ENCODE measurements at regions not wholly inside any gene's neighbourhood (a gene's known extent, or its start where the extent isn't known, plus 50 kb on each side); places are given as distances from the start of the nearest gene placed in this dataset.
A peak's percentile ranks its signal among the peaks of the same experiment; 100 is the strongest.

GRCh38 chr18:76750269-76750668, 72.1 kb upstream of the ZNF236 start:
- H3K4me1 Mint-ChIP-seq, result no peaks in the 10 kb centered on the region
- ChIA-PET CTCF (no interaction called here), POLR2A (no interaction called here)
- H3K4me3 Mint-ChIP-seq, result no peak overlapping the region
- H3K27ac Mint-ChIP-seq, result no peak overlapping the region
- peaks cover 26% of the 10 kb centered on the region for H3K9me3 Mint-ChIP-seq
- peaks cover 9% of the 10 kb centered on the region for H3K36me3 Mint-ChIP-seq (ENCODE audit: low read depth)
- peaks cover 18% of the 10 kb centered on the region for H3K27me3 Mint-ChIP-seq
- DNase-seq, result no peak

DNA sequence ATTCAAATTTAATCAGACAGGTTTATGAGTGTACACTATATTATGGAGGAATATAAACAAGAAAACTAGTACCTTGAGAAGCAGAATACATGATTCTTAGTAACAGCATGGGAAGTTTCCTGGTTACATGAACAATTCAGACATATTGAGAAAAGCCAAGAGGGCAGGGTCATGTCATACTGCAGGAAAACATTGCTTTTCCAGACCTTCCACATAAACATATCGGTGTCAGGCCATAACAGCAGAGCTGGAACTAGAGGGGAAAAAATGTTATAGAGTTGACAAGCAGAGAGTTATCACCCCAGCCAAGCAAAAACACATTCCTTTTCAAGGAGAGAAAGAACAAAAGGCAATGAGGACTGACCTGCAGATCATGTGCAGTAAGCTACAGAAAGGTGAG, 74.7 kb upstream of the ZNF236 start:
- POLR2A ChIA-PET, result no interaction called here

GRCh38 chr18:76741346-76741745, 81.0 kb upstream of the ZNF236 start:
- CTCF ChIA-PET, result interaction anchor here (0.6 to 0.8 kb wide), 2 partner anchors 10 to 636 kb away, joined by 4 read pairs; no protein-coding TSS in a partner anchor
- no peak overlapping the region for H3K4me3 Mint-ChIP-seq
- no peak for DNase-seq
- H3K27me3 Mint-ChIP-seq, result peaks cover 27% of the 10 kb centered on the region
- POLR2A ChIA-PET, result no interaction called here
- peaks cover 15% of the 10 kb centered on the region for H3K4me1 Mint-ChIP-seq
- H3K36me3 Mint-ChIP-seq (ENCODE audit: low read depth), result no peaks in the 10 kb centered on the region
- peaks cover 6% of the 10 kb centered on the region for H3K9me3 Mint-ChIP-seq
- H3K27ac Mint-ChIP-seq, result no peak overlapping the region

More for the DNA sequence above, 74.7 kb upstream of the ZNF236 start:
- H3K27ac Mint-ChIP-seq, result no peak overlapping the region
- peaks cover 26% of the 10 kb centered on the region for H3K9me3 Mint-ChIP-seq
- CTCF ChIA-PET, result no interaction called here
- H3K4me3 Mint-ChIP-seq, result no peak overlapping the region
- H3K4me1 Mint-ChIP-seq, result no peaks in the 10 kb centered on the region
- peaks cover 9% of the 10 kb centered on the region for H3K36me3 Mint-ChIP-seq (ENCODE audit: low read depth)
- no peak for DNase-seq
- peaks cover 20% of the 10 kb centered on the region for H3K27me3 Mint-ChIP-seq

DNA sequence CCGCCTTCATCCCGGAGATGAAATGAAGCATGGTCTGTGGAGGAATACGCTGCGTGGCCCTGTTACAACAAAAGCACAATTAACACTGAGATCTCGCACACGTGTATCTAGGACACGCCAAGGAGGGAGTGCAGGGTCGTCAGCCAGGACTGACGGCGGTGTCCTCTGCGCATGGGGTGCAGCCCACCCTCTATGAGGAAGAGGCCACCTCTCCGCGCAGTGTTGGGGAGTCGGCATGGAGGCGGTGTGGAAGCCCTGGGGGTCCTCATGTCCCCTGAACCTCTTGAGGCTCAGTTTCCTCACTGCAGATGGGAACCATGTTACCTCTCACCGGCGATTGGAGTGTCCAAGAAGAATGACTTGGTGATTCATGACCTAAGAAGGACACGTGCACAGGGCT, 86.0 kb upstream of the ZNF236 start:
- peaks cover 18% of the 10 kb centered on the region for H3K27me3 Mint-ChIP-seq
- H3K36me3 Mint-ChIP-seq (ENCODE audit: low read depth), result peaks cover 2% of the 10 kb centered on the region
- DNase-seq, result no peak
- CTCF ChIA-PET, result no interaction called here
- peaks cover 6% of the 10 kb centered on the region for H3K9me3 Mint-ChIP-seq
- H3K4me1 Mint-ChIP-seq, result peaks cover 15% of the 10 kb centered on the region
- no peak overlapping the region for H3K27ac Mint-ChIP-seq
- POLR2A ChIA-PET, result no interaction called here
- H3K4me3 Mint-ChIP-seq, result no peak overlapping the region

- Mint-ChIP-seq H3K9me3 (peaks cover 13% of the 10 kb centered on the region), H3K4me3 (no peak overlapping the region), H3K36me3 (ENCODE audit: low read depth) (peaks cover 7% of the 10 kb centered on the region), H3K27ac (no peak overlapping the region), H3K27me3 (peaks cover 29% of the 10 kb centered on the region), H3K4me1 (peaks cover 9% of the 10 kb centered on the region)
- no peak for DNase-seq
- ChIA-PET POLR2A (no interaction called here), CTCF (interaction anchor here (0.7 to 1.1 kb wide), 2 partner anchors 21 to 482 kb away, joined by 3 to 4 read pairs; no protein-coding TSS in a partner anchor)
These were observed 91.5 kb upstream of the ZNF236 start for GRCh38 chr18:76730901-76731300.

DNA sequence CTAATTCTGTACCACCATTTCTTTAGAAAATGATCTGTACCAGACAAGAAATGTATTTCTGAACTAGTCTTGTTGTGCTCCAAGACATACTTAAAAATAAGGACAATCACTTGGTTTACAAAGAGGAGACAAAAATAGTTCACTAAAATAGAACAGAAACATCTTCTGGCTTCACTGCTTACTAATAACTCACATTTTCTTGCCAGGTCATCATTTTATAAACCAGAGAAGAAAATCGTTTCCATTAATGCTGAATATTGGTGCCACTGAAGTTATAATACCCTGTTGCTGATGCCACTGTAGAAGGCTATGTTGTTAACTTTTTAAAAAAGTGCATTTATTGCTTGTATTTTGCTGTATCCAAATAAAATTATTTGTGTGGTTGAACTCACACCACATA, 94.8 kb upstream of the ZNF236 start:
- Mint-ChIP-seq H3K27me3 (peaks cover 35% of the 10 kb centered on the region), H3K4me3 (no peak overlapping the region)
- CTCF ChIA-PET, result no interaction called here

DNA sequence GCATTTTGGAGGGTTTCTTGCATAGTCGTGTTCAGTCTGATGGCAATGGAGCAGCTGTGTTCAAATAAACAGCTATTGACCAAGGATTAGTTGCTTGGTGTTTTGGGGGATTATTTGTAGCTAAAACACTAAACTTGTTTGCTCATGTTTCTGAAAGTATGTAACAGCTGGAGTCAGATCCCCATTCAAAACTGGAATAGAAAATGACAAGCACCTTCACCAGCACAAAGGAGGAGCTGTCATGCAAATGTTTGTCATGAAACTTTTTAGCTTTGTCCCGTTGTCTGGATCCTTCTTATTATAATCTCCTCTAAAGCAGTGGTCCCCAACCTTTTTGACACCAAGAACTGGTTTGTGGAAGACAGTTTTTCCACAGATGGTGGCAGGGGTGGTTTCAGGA, 96.9 kb upstream of the ZNF236 start:
- Mint-ChIP-seq H3K36me3 (ENCODE audit: low read depth) (peaks cover 14% of the 10 kb centered on the region), H3K4me3 (no peak overlapping the region), H3K4me1 (peaks cover 47% of the 10 kb centered on the region), H3K27ac (no peak overlapping the region), H3K27me3 (peaks cover 23% of the 10 kb centered on the region), H3K9me3 (peaks cover 13% of the 10 kb centered on the region)
- POLR2A ChIA-PET, result no interaction called here
- CTCF ChIA-PET, result interaction anchor here (1.4 kb wide), 1 partner anchor 16 kb away, joined by 7 read pairs; no protein-coding TSS in a partner anchor
- DNase-seq, result no peak

More for the DNA sequence above, 94.8 kb upstream of the ZNF236 start:
- no peak for DNase-seq
- H3K27ac Mint-ChIP-seq, result peak overlapping the region; percentile 3
- peaks cover 15% of the 10 kb centered on the region for H3K36me3 Mint-ChIP-seq (ENCODE audit: low read depth)
- POLR2A ChIA-PET, result no interaction called here
- H3K4me1 Mint-ChIP-seq, result peaks cover 32% of the 10 kb centered on the region
- H3K9me3 Mint-ChIP-seq, result peaks cover 13% of the 10 kb centered on the region

DNA sequence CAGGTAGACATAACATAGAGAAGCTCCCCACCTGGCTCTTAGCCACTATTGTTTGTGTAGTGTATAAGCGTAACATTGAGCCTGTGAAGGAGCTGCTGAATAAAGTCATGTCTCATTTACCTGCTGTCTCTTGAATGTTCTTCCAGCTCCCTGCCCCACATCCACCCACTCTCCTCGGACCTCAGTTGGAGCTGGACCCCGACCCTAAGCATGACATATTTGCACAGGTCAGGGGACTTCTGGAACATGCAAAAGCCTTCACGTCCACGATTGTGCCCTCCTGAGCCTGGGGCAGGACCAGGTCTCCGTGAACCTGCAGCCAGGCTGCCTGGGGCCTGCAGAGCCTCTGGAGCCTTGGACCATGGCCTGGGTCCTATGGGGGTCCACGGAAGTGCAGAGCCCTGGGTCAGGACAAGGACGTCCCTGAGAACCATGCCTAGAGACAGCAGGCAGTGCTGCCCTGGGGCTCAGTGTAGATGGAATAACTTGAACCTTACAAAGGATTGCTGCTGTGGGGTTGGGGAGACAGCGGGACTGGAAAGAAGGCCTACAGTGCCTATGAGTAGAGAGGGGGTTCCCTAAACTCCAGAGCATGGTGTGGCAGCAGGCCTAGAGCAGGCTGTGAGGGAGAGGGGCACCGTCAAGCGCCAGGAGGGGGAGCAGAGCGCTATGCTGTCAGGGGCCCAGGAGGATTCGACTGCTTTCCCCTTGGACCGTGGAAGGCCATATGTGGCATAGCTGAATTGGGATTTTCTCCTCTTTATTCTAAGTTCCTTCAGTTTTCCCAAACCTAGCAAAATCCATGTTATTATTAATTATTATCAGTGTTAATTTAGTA, 99.9 kb upstream of the ZNF236 start:
- ChIA-PET POLR2A (interaction anchor here (1.0 kb wide), 1 partner anchor 335 kb away, joined by 3 read pairs; no protein-coding TSS in a partner anchor), CTCF (interaction anchor here (1.9 to 2.7 kb wide), 3 partner anchors 13 to 323 kb away, joined by 8 to 12 read pairs (median 8); no protein-coding TSS in a partner anchor)
- H3K4me1 Mint-ChIP-seq, result peaks cover 57% of the 10 kb centered on the region
- H3K4me3 Mint-ChIP-seq, result peak overlapping the region; percentile 70
- H3K9me3 Mint-ChIP-seq, result peaks cover 2% of the 10 kb centered on the region
- peaks cover 10% of the 10 kb centered on the region for H3K27me3 Mint-ChIP-seq
- H3K36me3 Mint-ChIP-seq (ENCODE audit: low read depth), result peaks cover 12% of the 10 kb centered on the region
- peak overlapping the region; percentile 91 for H3K27ac Mint-ChIP-seq
- DNase-seq, result no peak

DNA sequence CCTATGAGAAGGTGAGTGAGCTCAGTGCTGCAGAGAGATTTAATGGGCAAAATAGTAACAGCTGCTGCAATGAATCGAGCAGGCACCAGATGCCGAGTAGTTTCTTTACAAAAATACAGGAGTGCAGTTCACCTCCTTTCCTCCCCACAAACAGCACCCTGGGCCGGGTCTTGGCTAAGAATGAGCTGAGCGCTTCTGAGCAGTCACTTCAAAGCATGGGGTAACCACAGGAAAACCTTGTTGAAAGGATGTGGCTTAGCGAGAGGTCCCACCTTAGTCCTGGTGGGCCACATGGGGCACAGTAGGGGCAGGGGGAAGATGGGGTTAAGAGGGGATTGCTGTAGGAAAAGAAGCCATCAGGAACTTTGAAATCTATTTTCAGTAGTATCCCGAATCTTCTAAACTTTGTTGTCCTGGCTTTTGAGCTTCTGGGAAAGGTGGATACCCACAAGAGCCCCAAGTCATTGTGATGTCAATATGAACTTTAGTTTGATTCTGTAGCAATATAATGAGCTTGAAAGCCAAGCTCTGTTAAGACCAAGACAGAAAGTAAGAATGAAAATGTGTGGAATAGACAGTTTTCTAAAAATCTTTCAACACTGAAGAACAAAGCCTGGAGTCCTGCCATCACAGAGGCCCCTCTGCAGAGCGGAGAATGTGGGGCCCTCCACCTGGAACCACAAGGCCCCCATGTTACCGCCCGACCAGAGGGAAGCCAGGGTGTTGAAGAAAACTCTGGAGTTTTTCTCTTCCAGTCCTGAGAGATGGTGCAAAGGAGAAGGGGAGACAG, 101.0 kb upstream of the ZNF236 start:
- Mint-ChIP-seq H3K4me3 (peak overlapping the region; percentile 70), H3K27ac (peak overlapping the region; percentile 91), H3K4me1 (peaks cover 57% of the 10 kb centered on the region), H3K36me3 (ENCODE audit: low read depth) (peaks cover 12% of the 10 kb centered on the region), H3K9me3 (peaks cover 2% of the 10 kb centered on the region), H3K27me3 (peaks cover 10% of the 10 kb centered on the region)
- POLR2A ChIA-PET, result interaction anchor here (0.6 to 1.0 kb wide), 2 partner anchors 81 to 334 kb away, joined by 3 to 8 read pairs; no protein-coding TSS in a partner anchor
- CTCF ChIA-PET, result interaction anchor here (1.2 to 2.7 kb wide), 5 partner anchors 12 to 351 kb away, joined by 3 to 12 read pairs (median 8); no protein-coding TSS in a partner anchor
- DNase-seq, result peak; percentile 92

- peaks cover 10% of the 10 kb centered on the region for H3K27me3 Mint-ChIP-seq
- POLR2A ChIA-PET, result interaction anchor here (0.6 kb wide), 1 partner anchor 82 kb away, joined by 8 read pairs; no protein-coding TSS in a partner anchor
- peaks cover 12% of the 10 kb centered on the region for H3K36me3 Mint-ChIP-seq (ENCODE audit: low read depth)
- peak overlapping the region; percentile 91 for H3K27ac Mint-ChIP-seq
- peaks cover 2% of the 10 kb centered on the region for H3K9me3 Mint-ChIP-seq
- peak overlapping the region; percentile 70 for H3K4me3 Mint-ChIP-seq
- CTCF ChIA-PET, result interaction anchor here (1.2 to 2.7 kb wide), 4 partner anchors 11 to 350 kb away, joined by 3 to 12 read pairs (median 6); no protein-coding TSS in a partner anchor
- peak; percentile 27 for DNase-seq
- H3K4me1 Mint-ChIP-seq, result peaks cover 57% of the 10 kb centered on the region
These were observed 101.7 kb upstream of the ZNF236 start for GRCh38 chr18:76720683-76721082.

- ChIA-PET CTCF (interaction anchor here (0.6 kb wide), 2 partner anchors 207 to 316 kb away, joined by 3 read pairs; no protein-coding TSS in a partner anchor), POLR2A (no interaction called here)
- H3K9me3 Mint-ChIP-seq, result peaks cover 2% of the 10 kb centered on the region
- H3K27ac Mint-ChIP-seq, result no peak overlapping the region
- H3K4me1 Mint-ChIP-seq, result peaks cover 14% of the 10 kb centered on the region
- H3K27me3 Mint-ChIP-seq, result no peaks in the 10 kb centered on the region
- H3K4me3 Mint-ChIP-seq, result no peak overlapping the region
- H3K36me3 Mint-ChIP-seq (ENCODE audit: low read depth), result peaks cover 3% of the 10 kb centered on the region
- DNase-seq, result no peak
These were observed 107.2 kb upstream of the ZNF236 start for GRCh38 chr18:76715012-76715610.

DNA sequence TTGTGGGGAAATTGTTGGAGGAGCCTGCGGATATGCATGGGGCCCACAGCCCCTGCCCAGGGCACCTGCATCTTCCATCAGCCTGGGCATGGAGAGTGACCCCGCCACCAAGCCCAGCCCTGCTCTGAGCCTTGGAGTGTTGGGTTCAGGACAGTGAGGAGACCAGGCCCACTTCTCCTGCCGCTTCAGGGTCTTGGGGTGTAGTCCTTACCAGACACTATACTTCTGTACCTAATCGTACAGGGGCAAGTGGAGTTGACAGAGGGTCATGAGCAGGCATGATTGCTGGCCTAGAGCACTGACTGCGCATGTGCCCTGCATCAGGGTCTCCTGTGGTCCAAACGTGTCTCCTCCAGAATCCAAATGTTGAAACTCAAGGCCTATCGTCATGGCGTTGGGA, 108.9 kb upstream of the ZNF236 start:
- ChIA-PET CTCF (no interaction called here), POLR2A (no interaction called here)
- no peak overlapping the region for H3K4me3 Mint-ChIP-seq
- H3K27me3 Mint-ChIP-seq, result no peaks in the 10 kb centered on the region
- H3K36me3 Mint-ChIP-seq (ENCODE audit: low read depth), result peaks cover 3% of the 10 kb centered on the region
- H3K4me1 Mint-ChIP-seq, result peaks cover 15% of the 10 kb centered on the region
- H3K27ac Mint-ChIP-seq, result no peak overlapping the region
- H3K9me3 Mint-ChIP-seq, result peaks cover 2% of the 10 kb centered on the region
- DNase-seq, result no peak

All from activated CD4-positive, alpha-beta T cell treated with anti-CD3 and anti-CD28 coated beads, Interleukin-2, amount 10 ng/mL, durations not matched to agents 7 days and 5 days (primary cell).